Sigmoid colon (tissue), 4 donors: ENCODE measurements at regions not wholly inside any gene's neighbourhood (a gene's known extent, or its start where the extent isn't known, plus 50 kb on each side); places are given as distances from the start of the nearest gene placed in this dataset.

ENCODE experiments used
- CTCF ChIP-seq, 4 experiments: fragments of 450-650 bp in 3 of 4; fragments of 200-600 bp in 1 of 4; IDR thresholded peaks; one replicate each; pipeline ENCODE4 v1.5.1; 2016 to 2019; ENCODE audit warnings: antibody characterized with exemption in 4 of 4, mild to moderate bottlenecking in 3 of 4, moderate library complexity in 2 of 4
- EP300 ChIP-seq, 4 donors: sonication (generic); formaldehyde crosslinking; IDR thresholded peaks; one replicate each; pipeline ENCODE4 v1.6.1; 2017; ENCODE audit warnings: antibody characterized with exemption in 4 of 4
- POLR2A ChIP-seq, 2 donors: fragments of 450-650 bp; IDR thresholded peaks; one replicate each; pipeline ENCODE4 v1.6.1; 2016; ENCODE audit warnings: antibody characterized with exemption in 2 of 2, mild to moderate bottlenecking in 2 of 2, moderate library complexity in 2 of 2
- POLR2AphosphoS5 ChIP-seq, 4 donors: sonication (generic); formaldehyde crosslinking; IDR thresholded peaks; one replicate each; pipeline ENCODE4 v1.6.1; 2017; ENCODE audit warnings: antibody characterized with exemption in 4 of 4

GRCh38 chr11:105202844-105203548, 63.4 kb upstream of the CARD18 start:
- TF ChIP-seq CTCF (IDR thresholded peaks at IDR 0.05), result no peak
- no peak for TF ChIP-seq EP300 (IDR thresholded peaks at IDR 0.05)
- no peak for TF ChIP-seq POLR2A (IDR thresholded peaks at IDR 0.05)
- no peak for TF ChIP-seq POLR2AphosphoS5 (IDR thresholded peaks at IDR 0.05)
